IMR-90 (cell line): ENCODE measurements at regions not wholly inside any gene's neighbourhood (a gene's known extent, or its start where the extent isn't known, plus 50 kb on each side); places are given as distances from the start of the nearest gene placed in this dataset.

Experiments
- ATAC-seq: fragments of 200-7000 bp; cut with Tn5 transposase; 2 replicates; pipeline ENCODE4 v1.9.1; 2020; ENCODE audit warnings: low read depth, mild to moderate bottlenecking, moderate library complexity
- BruUV-seq: library from RNA; stranded (reverse); fragments of 400-500 nt; replicated peaks from 2 replicates; lab custom pipeline; 2021; lab: Mats Ljungman, UMichigan
- CTCF ChIA-PET: fragments of 300-600 bp; formaldehyde crosslinking; extraction: SDS; loops from one replicate; lab custom pipeline; 2021; ENCODE audit warnings: antibody characterized with exemption; lab: Yijun Ruan, JAX
- POLR2A ChIA-PET: fragments of 300-600 bp; sonication (Branson Sonifier 250); formaldehyde crosslinking; loops from one replicate; lab custom pipeline; 2022; ENCODE audit warnings: antibody characterized with exemption; ENCODE audit not compliant: unreplicated experiment; lab: Charles Lee
- DNase-seq: peaks from one replicate; pipeline ENCODE4 v3.0.0; 2013
- H2AFZ ChIP-seq: replicated peaks from 2 replicates; pipeline ENCODE3; 2013; ENCODE audit warnings: low read length, mild to moderate bottlenecking; ENCODE audit not compliant: poor library complexity
- H2AK5ac ChIP-seq: 2 replicates; pipeline ENCODE4 v1.6.1; 2013; ENCODE audit warnings: low read depth, low read length, inconsistent platforms
- H2AK9ac ChIP-seq: replicated peaks from 2 replicates; pipeline ENCODE3; 2013; ENCODE audit warnings: mild to moderate bottlenecking, low read depth, low read length, moderate library complexity; ENCODE audit not compliant: poor library complexity
- H2BK120ac ChIP-seq: 2 replicates; pipeline ENCODE4 v1.6.1; 2013; ENCODE audit warnings: low read depth, low read length, inconsistent platforms
- H2BK15ac ChIP-seq: 3 replicates; pipeline ENCODE4 v1.6.1; 2013; ENCODE audit warnings: low read depth, low read length, inconsistent platforms
- H2BK20ac ChIP-seq: 2 replicates; pipeline ENCODE4 v1.6.1; 2013; ENCODE audit warnings: low read depth, mild to moderate bottlenecking, inconsistent platforms, low read length, moderate library complexity
- H2BK5ac ChIP-seq: 2 replicates; pipeline ENCODE4 v1.6.1; 2013; ENCODE audit warnings: mild to moderate bottlenecking, low read depth, low read length, inconsistent platforms; ENCODE audit not compliant: poor library complexity, severe bottlenecking
- H3K14ac ChIP-seq: replicated peaks from 2 replicates; pipeline ENCODE4 v1.6.1; 2013; ENCODE audit warnings: low read depth, low read length, inconsistent platforms
- H3K18ac ChIP-seq: 2 replicates; pipeline ENCODE4 v1.6.1; 2013; ENCODE audit warnings: low read depth, low read length, control low read depth
- H3K23ac ChIP-seq: 2 replicates; pipeline ENCODE4 v1.6.1; 2013; ENCODE audit warnings: low read depth, low read length, inconsistent platforms
- H3K27ac ChIP-seq: 2 replicates; pipeline ENCODE4 v1.5.1; 2013; ENCODE audit warnings: mild to moderate bottlenecking, control low read depth, low read length; ENCODE audit not compliant: insufficient read depth
- H3K27me3 ChIP-seq: 2 replicates; pipeline ENCODE4 v1.6.1; 2013; ENCODE audit warnings: low read length; ENCODE audit not compliant: control insufficient read depth, insufficient read depth
- H3K36me3 ChIP-seq: 2 replicates; pipeline ENCODE4 v1.6.1; 2013; ENCODE audit warnings: low read length, mixed read lengths; ENCODE audit not compliant: control insufficient read depth, insufficient read depth
- H3K4ac ChIP-seq: 2 replicates; pipeline ENCODE4 v1.6.1; 2013; ENCODE audit warnings: low read depth, low read length, inconsistent platforms
- H3K4me1 ChIP-seq: 2 replicates; pipeline ENCODE4 v1.6.1; 2013; ENCODE audit warnings: low read length, mixed read lengths; ENCODE audit not compliant: control insufficient read depth, insufficient read depth
- H3K4me2 ChIP-seq: 2 replicates; pipeline ENCODE4 v1.6.1; 2013; ENCODE audit warnings: low read depth, mild to moderate bottlenecking, control low read depth, low read length, moderate library complexity
- H3K4me3 ChIP-seq: 2 replicates; pipeline ENCODE4 v1.5.1; 2013; ENCODE audit warnings: low read depth, mild to moderate bottlenecking, control low read depth, low read length, moderate library complexity; ENCODE audit not compliant: insufficient read depth
- H3K56ac ChIP-seq: 2 replicates; pipeline ENCODE4 v1.6.1; 2013; ENCODE audit warnings: low read length, inconsistent platforms; ENCODE audit not compliant: insufficient read depth; ENCODE audit errors: extremely low read depth
- H3K79me1 ChIP-seq, 2 experiments: 2 replicates each; pipeline ENCODE4 v1.6.1; 2013; ENCODE audit warnings: low read length in 2 of 2, inconsistent platforms in 1 of 2, low read depth in 1 of 2
- H3K9ac ChIP-seq: 2 replicates; pipeline ENCODE4 v1.6.1; 2013; ENCODE audit warnings: low read depth, low read length, control low read depth
- H3K9me1 ChIP-seq: 2 replicates; pipeline ENCODE4 v1.6.1; 2013; ENCODE audit warnings: low read length, inconsistent platforms; ENCODE audit not compliant: insufficient read depth
- H3K9me3 ChIP-seq: 2 replicates; pipeline ENCODE4 v1.6.1; 2013; ENCODE audit warnings: low read length; ENCODE audit not compliant: control insufficient read depth, insufficient read depth
- H4K20me1 ChIP-seq: 2 replicates; pipeline ENCODE4 v1.6.1; 2013; ENCODE audit warnings: low read length, inconsistent platforms; ENCODE audit not compliant: insufficient read depth
- H4K5ac ChIP-seq: 2 replicates; pipeline ENCODE4 v1.6.1; 2013; ENCODE audit warnings: mild to moderate bottlenecking, low read depth, low read length, control low read depth
- H4K8ac ChIP-seq, 2 experiments: 2 replicates each; pipeline ENCODE4 v1.6.1; 2013; ENCODE audit warnings: low read depth in 2 of 2, low read length in 2 of 2, control low read depth in 1 of 2, inconsistent platforms in 1 of 2
- H4K91ac ChIP-seq: 2 replicates; pipeline ENCODE4 v1.6.1; 2013; ENCODE audit warnings: low read depth, low read length, inconsistent platforms; ENCODE audit not compliant: insufficient read depth
- BHLHE40 ChIP-seq: fragments of 150-350 bp; IDR thresholded peaks from 2 replicates; pipeline ENCODE4 v1.6.1; 2016; ENCODE audit warnings: mild to moderate bottlenecking, low read depth, low read length
- CEBPB ChIP-seq: IDR thresholded peaks from 2 replicates; pipeline ENCODE4 v1.6.1; 2012; ENCODE audit warnings: low read depth, low read length, improper control_type of control experiment
- CHD1 ChIP-seq: IDR thresholded peaks from 2 replicates; pipeline ENCODE4 v1.6.1; 2012; ENCODE audit warnings: low read depth, low read length, improper control_type of control experiment
- ELK1 ChIP-seq: fragments of 150-350 bp; IDR thresholded peaks from 2 replicates; pipeline ENCODE4 v1.6.1; 2016; ENCODE audit warnings: low read depth, mild to moderate bottlenecking, low read length, moderate library complexity, borderline replicate concordance
- FOS ChIP-seq: fragments of 150-350 bp; IDR thresholded peaks from 2 replicates; pipeline ENCODE4 v1.6.1; 2016; ENCODE audit warnings: low read depth, low read length
- MAFK ChIP-seq: IDR thresholded peaks from 2 replicates; pipeline ENCODE4 v1.6.1; 2012; ENCODE audit warnings: low read depth, low read length, improper control_type of control experiment
- MAZ ChIP-seq: IDR thresholded peaks from 2 replicates; pipeline ENCODE4 v1.6.1; 2012; ENCODE audit warnings: low read depth, mild to moderate bottlenecking, low read length, improper control_type of control experiment, moderate library complexity, borderline replicate concordance
- MXI1 ChIP-seq: IDR thresholded peaks from 2 replicates; pipeline ENCODE4 v1.6.1; 2012; ENCODE audit warnings: low read depth, mild to moderate bottlenecking, low read length, moderate library complexity, borderline replicate concordance
- NFE2L2 ChIP-seq: fragments of 150-350 bp; IDR thresholded peaks from 2 replicates; pipeline ENCODE4 v1.6.1; 2016; ENCODE audit warnings: low read depth, mild to moderate bottlenecking, low read length
- RAD21 ChIP-seq: IDR thresholded peaks from 2 replicates; pipeline ENCODE4 v1.6.1; 2012; ENCODE audit warnings: low read length, improper control_type of control experiment
- RCOR1 ChIP-seq: IDR thresholded peaks from 2 replicates; pipeline ENCODE4 v1.6.1; 2012; ENCODE audit warnings: mild to moderate bottlenecking, low read length, improper control_type of control experiment; ENCODE audit not compliant: insufficient replicate concordance
- RFX5 ChIP-seq: IDR thresholded peaks from 2 replicates; pipeline ENCODE4 v1.8.0; 2012; ENCODE audit warnings: low read depth, mild to moderate bottlenecking, low read length, moderate library complexity
- SMC3 ChIP-seq: fragments of 150-350 bp; IDR thresholded peaks from 2 replicates; pipeline ENCODE4 v1.6.1; 2016; ENCODE audit warnings: low read depth, mild to moderate bottlenecking, antibody characterized with exemption, low read length, moderate library complexity
- USF2 ChIP-seq: fragments of 150-350 bp; IDR thresholded peaks from 2 replicates; pipeline ENCODE4 v1.6.1; 2017; ENCODE audit warnings: mild to moderate bottlenecking, antibody characterized with exemption, low read length, low read depth
- WGBS, 2 experiments: methylation state at CpG; one replicate each; pipeline versions ENCODE4 v1.1.5 to v1.1.7; 2013; ENCODE audit warnings: missing lambda C conversion rate in 2 of 2; ENCODE audit not compliant: insufficient read length in 1 of 2; ENCODE audit errors: extremely low coverage in 2 of 2; 5-methylcytosine and 5-hydroxymethylcytosine counted together
- dilution Hi-C: fragments of 300-500 bp; cut with HindIII; formaldehyde crosslinking; loops from one replicate; pipeline ENCODE4 v1.14.3; 2018; ENCODE audit warnings: low sequenced_read_pairs; ENCODE audit not compliant: unreplicated experiment
- in situ Hi-C: fragments of 300-500 bp; cut with MboI; formaldehyde crosslinking; loops from 3 replicates; pipeline ENCODE4 v1.14.3; 2019; ENCODE audit warnings: low sequenced_read_pairs, inconsistent platforms, mixed read lengths
- intact Hi-C: fragments of 100-400 bp; cut with micrococcal nuclease; formaldehyde crosslinking; loops from 2 replicates; pipeline ENCODE4 v1.10.0; 2022

DNA sequence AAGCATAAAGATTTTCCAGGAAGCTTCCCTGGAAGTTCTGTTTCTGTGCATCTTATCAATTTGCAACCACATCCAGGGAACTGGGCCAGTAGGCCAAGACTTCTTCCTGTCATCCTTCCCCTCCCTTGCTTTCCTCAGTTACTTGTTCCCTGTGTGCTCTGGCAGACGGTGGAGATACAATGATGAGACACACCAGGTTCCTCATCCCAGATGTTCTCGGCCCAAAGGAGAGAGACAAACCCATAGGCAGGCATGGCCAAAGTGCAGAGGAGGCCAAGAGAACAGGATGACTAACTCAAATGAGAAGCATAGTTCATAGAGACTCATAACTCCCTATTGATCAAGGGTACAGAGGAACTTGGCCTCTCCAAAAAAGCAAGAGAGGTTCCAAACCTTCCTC lies 652.6 kb downstream of the CCDC171 start:
- no CpG with 5 or more reads among the region's 2 CpGs for WGBS, 2 experiments
- Histone ChIP-seq H2AK5ac (peak overlapping the region; percentile 68; the same call in 1 of the 2 replicates), H3K23ac (no peak overlapping the region), H3K14ac (no peak overlapping the region; the same call in 1 of the 2 replicates), H3K9me3 (no peaks in the 10 kb centered on the region), H3K9ac (no peak overlapping the region), H3K4me3 (no peak overlapping the region), H2BK20ac (no peak overlapping the region), H2AFZ (no peak overlapping the region), H3K4ac (no peak overlapping the region), H3K4me2 (no peak overlapping the region), H3K18ac (no peak overlapping the region), H3K27ac (no peak overlapping the region), H3K36me3 (no peaks in the 10 kb centered on the region), H4K5ac (no peak overlapping the region), H4K8ac (no peak overlapping the region), H3K4me1 (peaks cover 19% of the 10 kb centered on the region), H2BK5ac (no peak overlapping the region), H3K9me1 (peaks cover 15% of the 10 kb centered on the region), H3K27me3 (no peaks in the 10 kb centered on the region), H4K91ac (peak overlapping the region; percentile 37; the same call in 1 of the 2 replicates), H3K79me1 (0 out of 4 replicates have a peak, but pooled peaks cover 0 to 5% of the 10 kb centered on the region in 2 experiments), H2AK9ac (no peak overlapping the region), H4K20me1 (no peaks in the 10 kb centered on the region), H3K56ac (no peak overlapping the region), H2BK15ac (peak overlapping the region; percentile 97; the same call in 1 of the 3 replicates), H2BK120ac (no peak overlapping the region)
- in situ Hi-C loops: no loop called here
- dilution Hi-C loops: no loop called here
- DNase-seq: no peak
- ATAC-seq: no peak
- TF ChIP-seq RCOR1 (no peak), SMC3 (no peak), CEBPB (no peak), ELK1 (no peak), MXI1 (no peak), MAZ (no peak), CHD1 (no peak), USF2 (no peak), BHLHE40 (no peak), NFE2L2 (no peak), FOS (no peak), RAD21 (no peak), RFX5 (no peak), MAFK (no peak)
- no TSS peak for BruUV-seq
- ChIA-PET POLR2A (no interaction called here), CTCF (no interaction called here)
- intact Hi-C loops: no loop called here
